Upper lobe of right lung (tissue), 1 donor: ENCODE measurements at regions not wholly inside any gene's neighbourhood (a gene's known extent, or its start where the extent isn't known, plus 50 kb on each side); places are given as distances from the start of the nearest gene placed in this dataset.

Experiments
- ATAC-seq: fragments of 200-7000 bp; cut with Tn5 transposase; one replicate; pipeline ENCODE4 v1.9.1; 2020; ENCODE audit warnings: mild to moderate bottlenecking, moderate library complexity
- DNase-seq: peaks from one replicate; pipeline ENCODE4 v3.0.0-alpha.2; 2020
- H3K27ac ChIP-seq: fragments of 200-600 bp; one replicate; pipeline ENCODE4 v1.8.0; 2022
- H3K27me3 ChIP-seq: fragments of 200-600 bp; one replicate; pipeline ENCODE4 v1.8.0; 2022; ENCODE audit warnings: mild to moderate bottlenecking
- H3K36me3 ChIP-seq: fragments of 200-600 bp; one replicate; pipeline ENCODE4 v1.8.0; 2022
- H3K4me1 ChIP-seq: fragments of 200-600 bp; one replicate; pipeline ENCODE4 v1.8.0; 2022
- H3K4me3 ChIP-seq: fragments of 200-600 bp; one replicate; pipeline ENCODE4 v1.8.0; 2022; ENCODE audit warnings: mild to moderate bottlenecking
- H3K9me3 ChIP-seq: fragments of 200-600 bp; one replicate; pipeline ENCODE4 v1.8.0; 2022
- intact Hi-C: fragments of 100-400 bp; cut with DNase I; formaldehyde crosslinking; loops from one replicate; pipeline ENCODE4 v1.11.0; 2022
- TF ChIP-seq, protein P1 (sequence below): fragments of 200-600 bp; IDR thresholded peaks from one replicate; pipeline ENCODE4 v1.8.0; 2022; ENCODE audit warnings: antibody characterized with exemption
- donor health status: DM: no; HTN: yes; CAD: no; lungs with severe emphysema.

DNA sequence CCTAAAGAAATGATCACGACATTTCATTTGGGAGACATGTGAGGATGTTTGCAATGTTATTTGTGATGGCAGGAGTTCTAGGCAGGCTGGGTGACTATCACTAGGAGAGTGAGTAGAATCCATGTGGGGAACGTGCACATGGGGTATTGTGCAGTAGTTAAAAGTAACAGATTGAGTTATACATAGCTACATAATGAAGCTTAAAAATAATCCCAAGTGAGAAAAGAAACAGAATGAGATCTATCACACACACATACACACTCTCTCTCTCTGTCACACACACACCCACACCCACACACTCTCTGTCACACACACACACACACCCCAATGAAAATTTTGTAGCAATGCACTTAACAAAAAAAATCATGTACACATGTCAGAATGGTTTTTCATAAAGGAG, 218.7 kb upstream of the ARG1 start:
- Histone ChIP-seq H3K27me3 (no peaks in the 10 kb centered on the region), H3K36me3 (no peaks in the 10 kb centered on the region), H3K9me3 (no peaks in the 10 kb centered on the region), H3K4me3 (no peak overlapping the region), H3K4me1 (no peaks in the 10 kb centered on the region), H3K27ac (no peak overlapping the region)
- intact Hi-C loops = no loop called here
- ATAC-seq (no peak), DNase-seq (no peak)
- TF ChIP-seq, protein P1, sequence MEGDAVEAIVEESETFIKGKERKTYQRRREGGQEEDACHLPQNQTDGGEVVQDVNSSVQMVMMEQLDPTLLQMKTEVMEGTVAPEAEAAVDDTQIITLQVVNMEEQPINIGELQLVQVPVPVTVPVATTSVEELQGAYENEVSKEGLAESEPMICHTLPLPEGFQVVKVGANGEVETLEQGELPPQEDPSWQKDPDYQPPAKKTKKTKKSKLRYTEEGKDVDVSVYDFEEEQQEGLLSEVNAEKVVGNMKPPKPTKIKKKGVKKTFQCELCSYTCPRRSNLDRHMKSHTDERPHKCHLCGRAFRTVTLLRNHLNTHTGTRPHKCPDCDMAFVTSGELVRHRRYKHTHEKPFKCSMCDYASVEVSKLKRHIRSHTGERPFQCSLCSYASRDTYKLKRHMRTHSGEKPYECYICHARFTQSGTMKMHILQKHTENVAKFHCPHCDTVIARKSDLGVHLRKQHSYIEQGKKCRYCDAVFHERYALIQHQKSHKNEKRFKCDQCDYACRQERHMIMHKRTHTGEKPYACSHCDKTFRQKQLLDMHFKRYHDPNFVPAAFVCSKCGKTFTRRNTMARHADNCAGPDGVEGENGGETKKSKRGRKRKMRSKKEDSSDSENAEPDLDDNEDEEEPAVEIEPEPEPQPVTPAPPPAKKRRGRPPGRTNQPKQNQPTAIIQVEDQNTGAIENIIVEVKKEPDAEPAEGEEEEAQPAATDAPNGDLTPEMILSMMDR = no peak

DNA sequence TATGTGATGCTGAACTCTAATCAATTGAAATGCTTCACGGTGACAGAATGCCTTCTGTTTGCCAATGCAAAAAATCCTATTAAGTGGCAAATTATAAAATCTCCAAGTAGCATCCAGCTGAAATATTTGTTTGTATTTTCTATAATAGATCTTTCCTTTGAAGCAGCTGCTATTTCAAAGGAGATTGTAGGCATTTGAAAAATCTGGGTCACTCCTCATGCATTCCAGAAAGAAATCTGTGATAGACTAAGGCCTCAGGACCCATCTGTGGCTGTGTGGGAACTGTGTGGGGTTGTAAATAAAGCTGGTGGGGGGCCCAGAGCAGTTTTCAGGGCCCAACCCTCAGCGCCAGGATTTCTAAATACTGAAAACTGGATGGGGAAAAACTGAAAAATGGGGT, 216.9 kb upstream of the ARG1 start:
- Histone ChIP-seq H3K36me3 (no peaks in the 10 kb centered on the region), H3K9me3 (no peaks in the 10 kb centered on the region), H3K4me1 (no peaks in the 10 kb centered on the region), H3K27ac (no peak overlapping the region), H3K27me3 (no peaks in the 10 kb centered on the region), H3K4me3 (no peak overlapping the region)
- DNase-seq (no peak), ATAC-seq (no peak)
- intact Hi-C loops = no loop called here
- TF ChIP-seq, protein P1 = no peak

DNA sequence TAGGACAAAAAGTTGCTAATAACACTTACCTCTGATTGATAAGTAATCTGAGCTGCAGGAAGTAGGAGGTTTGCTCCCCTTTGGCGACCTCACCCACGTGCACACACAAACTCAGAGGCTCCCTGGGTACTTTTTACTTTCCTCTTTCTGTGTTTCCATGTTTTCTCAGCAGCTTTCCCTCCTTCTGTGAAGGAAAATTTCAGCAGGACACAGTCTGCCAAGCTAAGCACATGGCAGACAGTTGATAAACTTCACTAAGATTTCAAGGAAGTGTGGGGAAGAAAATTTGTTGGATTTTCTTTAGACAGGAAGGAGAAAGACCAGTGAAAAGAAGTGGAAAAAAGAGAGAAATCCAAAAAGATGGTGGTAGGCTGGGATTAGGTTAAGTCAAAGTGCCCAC, 215.5 kb upstream of the ARG1 start:
- H3K36me3 ChIP-seq = no peaks in the 10 kb centered on the region
- no peak overlapping the region for H3K27ac ChIP-seq
- H3K4me3 ChIP-seq = no peak overlapping the region
- H3K9me3 ChIP-seq = no peaks in the 10 kb centered on the region
- intact Hi-C loops = no loop called here
- no peaks in the 10 kb centered on the region for H3K27me3 ChIP-seq
- no peak for DNase-seq
- TF ChIP-seq, protein P1 = no peak
- no peaks in the 10 kb centered on the region for H3K4me1 ChIP-seq
- ATAC-seq = no peak

DNA sequence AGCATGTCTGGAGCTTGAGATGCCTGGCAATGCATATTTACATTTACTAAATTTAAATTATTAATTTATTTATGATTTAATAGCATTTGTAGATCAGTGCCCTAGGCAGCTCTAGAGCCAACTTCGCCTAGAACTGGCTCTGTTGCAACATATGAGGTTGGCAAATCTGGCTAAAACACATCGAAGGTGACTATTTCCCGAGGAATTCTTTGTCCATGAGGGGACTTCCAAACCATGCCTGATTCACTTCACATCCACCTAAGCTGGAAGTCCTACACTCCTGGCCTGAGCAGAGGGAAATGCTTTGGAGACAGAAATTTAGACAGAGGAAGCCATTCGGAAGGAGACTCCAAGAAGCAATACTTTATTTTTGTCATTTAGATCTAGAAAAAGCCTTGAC, 211.0 kb upstream of the ARG1 start:
- Histone ChIP-seq H3K27me3 (no peaks in the 10 kb centered on the region), H3K4me1 (no peaks in the 10 kb centered on the region), H3K27ac (no peak overlapping the region), H3K36me3 (no peaks in the 10 kb centered on the region), H3K4me3 (no peak overlapping the region), H3K9me3 (no peaks in the 10 kb centered on the region)
- ATAC-seq (no peak), DNase-seq (no peak)
- TF ChIP-seq, protein P1 = no peak
- intact Hi-C loops = no loop called here

DNA sequence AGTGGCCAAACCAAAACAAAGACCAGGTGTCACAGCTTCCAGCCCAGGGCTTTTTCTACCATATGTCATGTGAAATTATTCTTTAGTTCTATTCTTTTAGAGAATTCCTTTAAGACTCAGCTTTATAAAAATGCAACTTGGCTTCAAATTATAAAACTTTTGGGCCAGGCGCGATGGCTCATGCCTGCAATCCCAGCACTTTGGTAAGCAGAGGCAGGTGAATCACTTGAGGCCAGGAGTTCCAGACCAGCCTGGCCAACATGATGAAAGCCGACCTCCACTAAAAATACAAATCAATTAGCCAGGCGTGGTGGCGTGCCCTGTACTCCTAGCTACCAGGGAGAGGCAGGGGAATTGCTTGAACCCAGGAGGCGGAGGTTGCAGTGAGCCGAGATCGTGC, 210.3 kb upstream of the ARG1 start:
- TF ChIP-seq, protein P1 = no peak
- no peaks in the 10 kb centered on the region for H3K36me3 ChIP-seq
- no peak overlapping the region for H3K4me3 ChIP-seq
- H3K27ac ChIP-seq = no peak overlapping the region
- intact Hi-C loops = no loop called here
- H3K4me1 ChIP-seq = no peaks in the 10 kb centered on the region
- no peaks in the 10 kb centered on the region for H3K27me3 ChIP-seq
- no peak for DNase-seq
- no peaks in the 10 kb centered on the region for H3K9me3 ChIP-seq
- ATAC-seq = no peak
